T follicular helper cell (primary cell): ENCODE measurements at regions not wholly inside any gene's neighbourhood (a gene's known extent, or its start where the extent isn't known, plus 50 kb on each side); places are given as distances from the start of the nearest gene placed in this dataset.
"Not testable (repeated sequence)": the region's sequence is repeated elsewhere in the genome, so short reads cannot be mapped to it uniquely, and the experiment has no call there.

Experiments used
- DNase-seq: peaks from one replicate; pipeline ENCODE4 v3.0.0-alpha.2; 2020; ENCODE audit warnings: low read depth

DNA sequence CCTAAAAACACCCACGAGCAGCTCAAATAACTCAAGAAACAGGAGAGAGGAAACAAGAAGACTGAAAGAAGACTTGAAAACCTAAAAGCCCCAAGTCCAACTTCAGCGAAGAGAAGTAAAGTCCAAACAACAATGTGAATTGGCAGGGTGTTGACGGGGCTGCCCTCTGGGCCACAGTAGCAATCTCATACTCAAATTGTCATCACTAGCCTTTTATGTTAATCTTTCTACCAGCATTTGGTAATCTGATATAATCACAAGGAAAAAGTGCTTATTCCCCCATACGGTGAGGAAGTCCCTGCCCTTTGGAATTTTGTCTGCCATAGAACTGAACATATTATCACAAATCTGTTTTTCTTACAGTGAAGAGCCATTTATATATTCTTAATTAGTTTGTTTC lies 51.5 kb upstream of the IFNE start:
- DNase-seq: no peak

DNA sequence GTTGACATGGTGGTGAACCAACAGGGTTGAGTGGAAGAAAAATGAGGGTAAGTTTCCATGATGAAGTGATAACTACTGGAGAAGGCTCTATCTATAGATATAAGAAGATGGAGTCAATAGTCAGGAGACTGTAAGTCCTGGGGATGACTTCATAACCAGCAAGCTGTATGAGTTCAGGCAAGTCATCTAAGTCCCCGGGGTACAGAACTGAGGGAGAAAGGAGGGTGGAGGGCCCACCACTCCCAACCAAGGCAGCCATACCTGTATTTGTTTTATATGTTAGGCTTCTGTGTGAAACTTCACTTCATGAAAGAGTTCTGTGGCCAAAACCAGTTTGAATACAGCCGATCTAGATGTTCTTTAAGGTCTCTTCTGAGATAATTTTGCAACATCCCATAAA lies 53.3 kb upstream of the IFNE start:
- no peak for DNase-seq

DNA sequence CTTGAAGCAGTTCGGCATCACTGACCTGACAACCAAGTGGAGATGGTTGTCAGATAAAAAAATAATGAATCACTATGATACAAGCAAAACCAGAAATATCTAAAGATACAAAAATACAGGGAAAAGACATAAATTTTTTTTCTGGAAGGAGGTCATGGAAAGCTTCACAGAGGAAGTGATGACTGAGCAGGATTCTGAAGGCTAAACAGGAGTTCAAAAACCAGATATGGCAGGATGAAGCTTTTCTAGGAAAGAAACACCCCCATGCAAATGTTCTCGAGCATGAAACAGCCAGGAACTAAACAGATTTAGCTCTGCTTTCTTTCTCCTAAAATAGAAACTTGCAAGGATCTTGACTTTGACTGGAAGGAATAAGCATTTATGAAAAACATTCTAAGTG lies 60.7 kb upstream of the IFNE start:
- no peak for DNase-seq

DNA sequence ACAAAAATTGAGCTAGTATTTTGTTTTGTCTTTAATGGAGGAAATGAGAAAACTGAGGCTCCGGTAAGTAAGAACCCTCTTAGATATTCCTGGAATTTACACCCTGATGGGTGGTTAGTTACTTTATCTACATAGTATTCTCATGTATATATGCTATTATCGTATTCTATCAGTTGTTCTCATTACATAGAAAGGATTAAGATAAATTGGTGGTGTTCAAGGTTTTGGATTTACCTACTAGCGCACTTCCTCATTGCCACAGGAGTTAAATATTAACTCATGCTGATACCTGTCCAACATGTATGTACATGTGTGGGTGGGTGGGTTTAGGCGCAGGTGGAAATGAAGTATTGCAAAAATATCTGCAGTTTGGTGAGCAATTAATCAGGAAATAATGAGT lies 61.1 kb upstream of the IFNE start:
- DNase-seq: no peak

DNA sequence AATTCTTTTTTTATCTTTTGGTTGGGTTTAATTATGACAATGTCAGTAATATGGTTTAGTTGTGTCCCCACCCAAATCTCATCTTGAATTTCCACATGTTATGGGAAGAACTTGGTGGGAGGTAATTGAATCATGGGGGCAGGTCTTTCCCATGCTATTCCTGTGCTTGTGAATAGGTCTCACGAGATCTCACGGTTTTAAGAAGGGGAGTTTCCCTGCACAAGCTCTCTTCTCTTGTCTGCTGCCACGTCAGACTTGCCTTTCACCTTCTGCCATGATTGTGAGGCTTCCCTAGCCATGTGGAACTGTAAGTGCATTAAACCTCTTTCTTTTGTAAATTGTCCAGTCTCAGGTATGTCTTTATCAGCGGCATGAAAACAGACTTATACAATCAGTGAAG lies 61.7 kb upstream of the IFNE start:
- not testable (repeated sequence) for DNase-seq

DNA sequence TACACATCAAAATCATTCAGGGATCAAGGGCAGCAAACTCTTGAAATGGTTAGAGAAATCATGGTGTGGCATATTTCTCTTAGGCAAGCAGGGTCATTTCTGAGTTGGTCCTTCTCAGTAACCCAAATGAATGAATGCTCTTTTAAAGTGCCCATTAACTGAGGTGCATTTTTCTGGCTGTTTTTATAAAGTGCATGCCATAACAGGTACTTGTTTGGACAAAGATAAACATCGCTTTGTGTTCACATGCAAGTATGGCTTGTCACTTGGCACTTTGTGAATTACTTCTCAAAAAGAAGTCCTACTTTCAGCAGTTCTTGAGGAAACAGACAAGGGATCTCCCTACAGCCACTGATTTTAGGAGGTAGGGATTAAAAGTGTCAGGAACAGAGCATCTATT lies 64.8 kb upstream of the IFNE start:
- DNase-seq: no peak

DNA sequence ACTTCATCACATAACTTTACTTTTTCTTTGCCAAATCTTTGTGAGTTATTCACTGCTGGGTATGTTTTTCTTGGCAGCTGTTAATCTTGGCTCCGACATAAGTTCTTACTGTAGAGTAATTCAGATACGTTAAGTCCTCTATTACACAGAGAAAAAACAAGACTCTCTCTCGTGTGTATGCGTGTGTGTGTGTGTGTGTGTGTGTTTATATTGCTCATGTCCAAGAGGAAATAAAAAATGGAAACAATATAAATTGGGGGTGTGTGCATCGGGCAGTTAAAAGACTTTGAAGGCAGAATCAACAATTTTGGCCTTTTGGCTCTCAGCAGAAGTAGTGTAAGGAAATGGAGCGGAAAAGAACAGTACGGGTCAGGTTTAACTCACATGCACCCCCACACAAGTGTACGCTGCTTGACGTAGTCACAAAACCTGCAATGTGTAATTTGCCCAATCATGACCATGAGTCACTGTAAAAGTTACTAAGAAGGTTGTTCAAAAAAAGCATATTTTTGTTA lies 67.2 kb upstream of the IFNE start:
- DNase-seq: no peak

DNA sequence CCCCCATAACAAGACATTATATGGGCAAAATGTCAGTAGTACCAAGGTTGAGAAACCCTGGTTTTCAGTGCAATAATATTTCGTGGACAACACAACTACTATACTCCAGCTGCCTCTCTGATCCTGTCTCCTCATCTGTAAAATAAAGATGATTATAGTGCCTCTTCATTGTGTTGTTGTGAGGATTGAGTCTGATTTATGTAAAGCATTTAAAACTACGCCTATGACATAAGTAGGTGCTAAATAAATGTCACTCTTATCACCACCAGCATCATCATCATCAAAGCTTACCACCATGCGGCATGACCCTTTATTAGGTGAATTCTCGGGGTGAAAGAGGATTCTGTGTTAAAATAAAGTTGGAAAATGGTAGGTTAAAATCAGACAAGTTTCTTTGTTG lies 67.8 kb upstream of the IFNE start:
- no peak for DNase-seq

DNA sequence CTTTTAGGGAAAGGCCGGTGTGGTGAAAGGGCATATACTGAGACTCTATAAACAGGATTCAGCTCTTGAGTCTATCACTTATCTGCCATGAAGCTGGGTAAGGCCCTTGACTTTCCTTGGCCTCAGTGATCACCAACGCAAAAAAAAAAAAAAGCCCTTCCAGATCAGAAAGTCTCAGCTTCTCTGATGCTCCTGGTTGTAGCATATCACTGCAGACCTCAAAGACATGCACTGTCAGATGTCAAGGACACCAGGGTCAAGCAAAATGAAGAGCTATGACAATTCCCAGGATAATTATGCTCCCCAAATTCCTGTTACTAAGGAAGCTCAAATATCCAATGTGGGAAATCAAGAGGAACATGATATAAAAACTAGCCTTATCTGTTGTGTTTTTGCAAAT lies 68.3 kb upstream of the IFNE start:
- no peak for DNase-seq

DNA sequence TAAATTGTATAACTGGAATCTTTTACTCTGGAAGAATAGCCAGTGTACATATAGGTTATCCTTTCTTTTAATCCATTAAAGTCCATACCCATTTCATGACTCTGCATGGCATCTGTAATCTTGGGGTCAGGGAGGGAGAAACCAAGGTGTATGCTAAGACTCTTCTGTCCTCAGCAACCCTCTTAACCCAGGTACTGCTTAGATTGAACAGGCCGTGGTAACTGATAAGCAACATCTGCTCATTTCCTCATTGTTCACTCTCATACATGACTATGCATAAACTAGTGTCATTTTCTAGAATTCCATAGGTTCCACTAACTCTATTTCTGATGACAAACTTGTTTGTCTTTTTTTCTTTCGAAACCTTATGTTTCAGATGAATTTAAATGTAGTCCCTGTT lies 69.3 kb upstream of the IFNE start:
- no peak for DNase-seq

DNA sequence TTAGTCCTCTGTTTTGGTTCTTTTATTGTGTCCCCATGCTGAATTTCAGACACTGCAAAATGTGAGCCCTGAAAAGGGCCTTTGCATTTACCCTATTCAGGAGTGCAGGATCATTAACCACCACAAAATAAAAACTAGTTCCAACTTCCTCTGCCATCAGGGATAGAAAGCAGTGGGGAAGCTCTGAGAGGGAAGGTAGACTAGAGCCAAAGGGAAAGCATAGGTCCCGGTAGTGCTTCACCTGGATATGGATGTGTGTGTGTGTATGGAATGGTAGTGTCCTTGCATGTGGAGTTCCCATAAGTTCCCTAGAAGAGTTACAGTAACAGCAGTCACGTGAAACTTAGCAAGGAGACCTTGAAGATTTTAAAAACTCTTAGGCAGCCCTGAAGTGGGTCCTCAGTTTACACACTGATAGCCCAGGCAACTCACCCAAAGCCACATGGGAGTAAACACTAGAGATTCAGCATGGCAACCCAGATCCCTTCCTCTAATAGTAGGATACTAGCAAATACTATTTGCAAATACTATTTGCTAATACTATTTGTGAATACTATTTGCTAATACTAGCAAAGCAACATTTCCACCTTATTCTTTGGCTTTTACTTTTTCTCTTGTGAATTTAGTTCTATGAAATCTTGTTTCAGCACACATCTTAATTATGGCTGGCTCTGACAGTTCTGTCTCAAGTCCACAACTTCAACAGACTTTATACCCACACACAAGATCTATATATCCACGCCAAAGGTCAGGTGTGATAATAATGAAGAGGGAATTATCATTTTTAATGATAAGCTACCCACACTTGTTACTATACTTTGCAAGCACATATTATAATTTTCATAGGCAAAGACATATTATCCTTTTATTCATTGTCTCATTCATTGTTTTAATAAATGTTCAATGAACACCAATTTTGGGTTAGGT lies 70.4 kb upstream of the IFNE start:
- DNase-seq: no peak

DNA sequence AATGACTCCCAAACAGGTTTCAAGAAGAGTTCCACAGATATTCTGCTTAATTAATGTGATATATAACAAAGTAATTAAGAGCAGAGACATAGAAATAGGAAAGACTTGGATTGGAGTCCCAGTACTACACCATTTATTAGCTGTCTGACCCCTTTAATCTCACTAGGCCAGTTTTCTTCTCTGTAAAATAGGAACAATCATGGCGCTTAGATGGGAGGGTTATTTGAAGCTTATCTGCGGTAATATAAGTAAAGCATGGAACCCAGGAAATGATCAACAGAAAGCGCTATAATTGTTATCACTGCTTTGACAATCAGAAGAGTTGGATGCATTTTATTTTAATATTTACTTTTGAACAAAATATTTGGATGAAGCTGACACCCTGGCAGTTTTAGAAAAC lies 71.3 kb upstream of the IFNE start:
- DNase-seq: no peak

DNA sequence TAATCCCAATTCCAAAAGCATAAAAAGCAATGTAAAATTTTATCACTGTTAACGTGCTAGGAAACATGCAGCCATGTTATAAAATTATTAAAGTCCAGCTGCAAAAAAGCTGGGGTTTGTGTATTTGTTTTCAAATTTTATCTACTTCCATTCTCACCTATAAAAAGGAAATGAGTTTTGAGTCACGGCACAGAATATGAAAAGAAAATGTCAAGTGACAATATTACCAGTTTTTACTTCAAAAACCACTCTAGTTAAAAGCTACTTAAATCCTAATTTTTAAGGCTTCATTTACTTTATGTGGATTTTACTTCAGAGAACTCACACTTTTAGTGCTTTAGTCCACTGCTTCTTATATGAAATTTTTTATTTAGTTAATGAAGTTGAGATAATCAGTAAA lies 72.7 kb upstream of the IFNE start:
- DNase-seq: no peak

DNA sequence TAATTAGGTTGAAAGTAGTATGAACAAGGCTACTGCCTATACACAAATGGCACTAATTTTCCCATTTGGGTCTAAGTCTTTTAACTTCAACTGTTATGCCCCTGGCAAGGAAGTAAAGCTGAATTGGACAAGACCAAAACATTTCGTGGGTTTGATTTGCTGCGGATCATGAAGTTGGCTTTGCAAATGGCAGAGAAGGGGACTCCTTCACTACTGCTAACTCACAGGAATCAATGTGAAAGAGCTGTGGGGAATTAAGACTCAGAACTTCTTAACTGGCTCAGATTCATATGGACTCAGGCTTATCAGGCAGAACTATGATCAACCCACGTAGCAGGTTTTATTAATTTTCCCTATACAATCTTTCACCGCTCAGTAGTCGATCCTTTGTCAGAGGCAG lies 73.8 kb upstream of the IFNE start:
- no peak for DNase-seq

DNA sequence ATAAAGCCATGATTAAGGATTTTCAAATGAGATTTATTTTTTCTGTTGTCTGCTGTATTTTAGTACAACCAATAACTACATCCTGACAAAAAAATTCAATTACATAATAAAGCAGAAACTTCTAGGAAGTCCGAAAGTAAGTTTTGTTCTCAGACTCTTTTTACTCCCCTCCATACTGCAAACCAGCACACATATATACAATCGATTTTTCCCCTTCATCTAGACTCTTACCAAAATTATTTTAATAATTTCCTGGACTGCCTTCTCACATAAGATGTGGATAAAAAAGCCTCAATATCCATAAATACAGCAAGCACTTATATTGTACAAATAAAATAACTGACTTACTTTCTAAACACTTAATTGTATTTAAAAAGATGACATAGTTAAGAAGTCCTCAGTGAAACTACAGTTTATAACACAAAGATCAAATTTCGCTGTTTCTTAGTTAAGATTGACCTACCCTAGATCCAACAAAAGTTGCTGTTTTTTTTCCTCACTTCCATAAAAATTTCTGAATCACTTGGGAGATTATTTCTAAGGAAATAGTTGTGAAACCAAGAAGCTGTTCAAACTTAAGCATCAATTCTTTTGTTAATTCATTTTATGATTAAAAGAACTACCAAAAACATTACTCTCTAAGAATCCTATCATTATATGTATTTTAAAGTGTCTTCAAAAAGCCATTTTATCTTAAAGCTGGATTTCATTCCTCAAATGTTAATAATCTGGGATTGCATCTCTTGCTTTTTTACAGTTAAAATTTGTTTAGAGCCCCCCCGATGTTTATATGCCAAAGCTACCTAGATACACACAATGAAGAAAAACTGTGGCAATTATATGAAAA lies 74.7 kb upstream of the IFNE start:
- DNase-seq: no peak

DNA sequence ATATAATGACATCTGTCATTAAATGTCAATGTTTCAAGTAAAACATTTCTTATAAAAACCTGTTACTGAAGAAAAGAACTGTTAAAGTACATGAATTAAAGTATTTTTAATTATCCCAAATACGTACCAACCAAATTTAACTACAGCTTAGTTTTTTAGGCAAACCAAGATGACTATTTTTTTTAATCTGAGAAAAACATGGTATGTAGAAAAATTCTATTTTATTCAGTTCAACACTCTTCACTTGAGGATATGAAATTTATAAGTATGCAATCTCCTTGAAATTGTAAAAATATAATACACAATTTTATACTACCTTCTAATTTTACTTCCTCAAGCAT lies 75.3 kb upstream of the IFNE start:
- DNase-seq: no peak

DNA sequence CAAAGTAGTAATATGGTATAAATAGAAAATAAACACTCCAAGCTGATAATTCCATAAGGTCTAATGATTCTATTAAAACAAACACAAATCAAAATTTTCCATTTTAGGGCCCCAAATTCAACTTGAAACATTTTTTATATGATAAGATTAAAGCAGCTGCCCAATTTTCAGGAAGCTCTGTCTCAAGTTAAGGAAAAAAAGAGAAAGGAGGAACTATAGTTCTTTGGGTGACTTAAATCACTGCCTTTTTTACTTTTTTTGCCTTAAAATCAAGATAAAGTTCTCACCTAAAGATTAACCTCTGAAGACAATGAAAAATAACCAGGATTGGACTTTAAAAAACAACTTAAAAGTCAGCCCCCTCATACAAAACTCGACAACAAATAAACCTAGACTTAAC lies 76.0 kb upstream of the IFNE start:
- no peak for DNase-seq

DNA sequence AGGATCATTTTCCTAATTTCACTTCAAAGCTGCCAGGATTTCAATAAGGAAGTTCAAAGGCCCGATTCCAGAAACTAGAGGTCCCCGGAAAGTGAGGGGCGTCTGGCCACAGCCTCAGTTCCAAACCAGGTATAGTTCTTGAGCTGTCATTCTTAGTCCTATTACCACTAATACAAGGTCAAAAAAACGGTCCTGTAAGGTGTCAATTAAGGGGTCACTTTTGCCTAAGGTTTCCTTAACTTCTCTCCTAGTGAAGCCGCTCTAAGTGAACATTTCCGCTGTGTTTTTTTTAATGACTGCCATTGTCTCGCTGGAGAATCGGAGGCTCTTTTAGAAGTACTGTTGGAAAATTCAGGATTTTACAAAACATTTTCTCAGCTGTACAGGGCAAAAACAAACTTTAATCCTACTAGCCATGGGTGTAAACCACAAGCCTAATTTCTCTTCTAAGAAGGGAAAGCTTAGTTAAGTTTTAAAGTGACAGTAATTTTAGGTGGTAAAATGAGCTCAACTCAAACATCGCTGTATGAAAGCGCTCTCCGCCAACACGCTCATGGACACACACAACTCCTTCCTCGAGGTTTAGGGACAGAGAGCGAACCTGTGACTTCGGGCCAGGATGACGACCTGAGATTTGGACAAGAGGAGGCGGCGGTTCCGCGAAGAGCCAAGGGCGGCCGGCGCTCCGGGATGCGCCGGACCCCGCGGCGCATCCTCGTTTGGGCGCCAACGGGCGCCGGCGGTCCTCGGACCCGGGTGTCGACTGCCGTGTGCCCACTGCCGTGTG lies 76.7 kb upstream of the IFNE start:
- DNase-seq: no peak

DNA sequence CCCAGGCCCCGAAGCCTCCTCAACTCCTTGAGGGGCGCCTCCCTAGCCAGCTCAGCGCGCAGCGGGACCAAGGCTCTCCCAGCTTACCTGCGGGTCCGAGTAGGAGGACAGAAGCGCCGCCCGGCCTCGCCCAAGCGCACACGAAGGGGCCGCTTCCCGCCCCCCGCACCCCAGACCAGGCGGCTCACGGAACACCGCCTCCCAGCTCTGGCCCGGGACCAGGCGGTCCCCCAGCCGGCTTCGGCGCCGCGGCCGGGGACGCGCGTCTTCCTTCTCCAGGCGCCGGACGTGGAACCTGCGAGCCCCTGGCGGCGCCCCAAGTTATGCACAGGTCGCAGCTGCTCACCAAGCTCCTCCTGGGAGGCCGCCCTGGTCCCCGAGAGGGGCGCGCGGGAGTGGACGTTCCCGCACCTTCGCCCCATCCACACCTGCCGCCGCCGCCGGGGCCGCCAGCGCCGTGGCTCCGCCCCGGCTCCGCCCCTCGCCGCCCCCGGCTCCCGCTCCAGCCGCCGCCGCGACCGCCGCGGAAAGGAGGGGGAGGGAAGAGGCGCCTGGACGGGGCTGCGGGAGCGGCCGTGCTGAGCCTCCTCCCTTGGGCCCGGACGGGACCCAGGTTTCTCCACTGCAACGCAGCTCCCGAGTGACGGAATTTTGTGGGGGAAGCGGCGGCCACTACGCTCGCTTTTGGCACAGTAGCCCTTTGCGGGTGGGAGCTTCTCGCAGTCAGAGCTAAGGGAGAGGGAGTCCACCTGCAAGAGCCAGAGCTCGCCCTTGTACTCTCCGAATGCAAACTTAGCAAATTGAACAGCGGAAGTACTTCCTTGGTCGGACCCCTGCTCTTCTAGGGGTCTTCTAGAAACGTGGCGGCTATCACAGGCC lies 77.5 kb upstream of the IFNE start:
- peak; percentile 18 for DNase-seq

DNA sequence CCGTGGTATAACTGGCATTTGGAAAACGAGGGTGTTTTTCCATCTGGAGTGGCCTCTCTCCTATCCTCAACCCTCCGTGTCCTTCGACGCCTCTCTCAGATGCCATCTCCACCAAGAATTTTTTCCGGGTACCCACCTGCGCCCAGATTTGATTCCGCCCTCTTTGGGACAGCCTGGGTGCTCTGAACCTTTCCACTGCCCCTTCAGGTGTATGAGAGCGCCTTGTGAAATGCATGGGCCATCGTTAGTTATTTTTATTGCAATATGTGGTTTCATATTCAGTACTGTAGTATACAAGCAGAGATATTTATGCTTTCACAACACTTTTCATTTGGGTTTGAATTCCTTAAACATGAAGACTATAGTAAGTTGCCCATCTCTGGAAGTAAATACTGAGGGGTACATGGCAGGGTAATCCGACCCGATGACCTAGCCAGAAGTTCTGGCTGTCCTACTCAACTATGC lies 78.2 kb upstream of the IFNE start:
- DNase-seq: no peak

DNA sequence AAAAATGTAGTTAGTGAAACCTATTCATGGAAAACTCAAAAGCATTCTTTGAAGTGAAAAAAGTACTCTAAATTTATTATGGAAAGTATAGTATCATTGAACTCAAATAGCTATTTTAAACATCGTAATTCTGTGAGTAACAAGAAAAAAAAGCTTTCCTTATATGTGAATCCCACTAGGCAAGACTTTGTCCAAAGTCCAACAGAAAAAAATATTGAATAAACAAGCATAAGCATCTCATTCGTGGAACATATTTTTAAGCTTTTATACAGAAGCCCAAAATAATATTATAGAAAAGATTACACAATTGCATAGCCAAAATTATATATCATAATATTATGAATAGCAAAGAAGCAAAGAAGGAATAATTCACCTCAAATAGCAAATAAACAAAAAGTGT lies 79.4 kb upstream of the IFNE start:
- no peak for DNase-seq
